Liver (tissue), 3 donors: ENCODE measurements at regions not wholly inside any gene's neighbourhood (a gene's known extent, or its start where the extent isn't known, plus 50 kb on each side); places are given as distances from the start of the nearest gene placed in this dataset.
A peak's percentile ranks its signal among the peaks of the same experiment; 100 is the strongest.

Experiments used
- CTCF ChIP-seq: fragments of 150-350 bp; IDR thresholded peaks from 2 replicates; pipeline ENCODE4 v1.5.1; 2017; ENCODE audit warnings: improper control_type of control experiment, low read depth, low read length; ENCODE audit not compliant: missing input control
- TAF1 ChIP-seq: conservative IDR thresholded peaks from 2 replicates; pipeline ENCODE4 v1.6.1; 2016; ENCODE audit warnings: antibody characterized with exemption, mild to moderate bottlenecking
- YY1 ChIP-seq: IDR thresholded peaks from 2 replicates; pipeline ENCODE4 v1.6.1; 2016; ENCODE audit warnings: antibody characterized with exemption, mild to moderate bottlenecking
- donor health status: healthy.
- donor health status: healthy.

- TF ChIP-seq YY1 (peak; percentile 15), CTCF (no peak), TAF1 (no peak)
These were observed 127.0 kb downstream of the MRPS6 start for GRCh38 chr21:34200288-34200905.
